ENCODE measurements at regions not wholly inside any gene's neighbourhood (a gene's known extent, or its start where the extent isn't known, plus 50 kb on each side); places are given as distances from the start of the nearest gene placed in this dataset.

GRCh38 chr3:82055792-82056191 lies 294.3 kb upstream of the GBE1 start:
- no peaks in the 10 kb centered on the region for H3K9me3 ChIP-seq (replicated peaks in 1 of 2; ENCODE audit: control insufficient read depth in 1 of 2, insufficient read depth in 1 of 2, low read length in 2 of 2)
- DNase-seq = no peak
- H3K4me1 ChIP-seq (ENCODE audit: control insufficient read depth in 1 of 2, insufficient read depth in 2 of 2, low read length in 2 of 2) = no peaks in the 10 kb centered on the region
- H3K9ac ChIP-seq (ENCODE audit: insufficient read depth, low read length, poor library complexity, severe bottlenecking) = no peak overlapping the region
- no peak overlapping the region for H2AFZ ChIP-seq (ENCODE audit: insufficient read depth, low read depth, low read length, poor library complexity, severe bottlenecking)
- no peak overlapping the region for H3K27ac Mint-ChIP-seq
- H3K27ac ChIP-seq (ENCODE audit: low read depth in 1 of 2, low read length in 2 of 2) = no peak overlapping the region
- TF ChIP-seq, protein P1, sequence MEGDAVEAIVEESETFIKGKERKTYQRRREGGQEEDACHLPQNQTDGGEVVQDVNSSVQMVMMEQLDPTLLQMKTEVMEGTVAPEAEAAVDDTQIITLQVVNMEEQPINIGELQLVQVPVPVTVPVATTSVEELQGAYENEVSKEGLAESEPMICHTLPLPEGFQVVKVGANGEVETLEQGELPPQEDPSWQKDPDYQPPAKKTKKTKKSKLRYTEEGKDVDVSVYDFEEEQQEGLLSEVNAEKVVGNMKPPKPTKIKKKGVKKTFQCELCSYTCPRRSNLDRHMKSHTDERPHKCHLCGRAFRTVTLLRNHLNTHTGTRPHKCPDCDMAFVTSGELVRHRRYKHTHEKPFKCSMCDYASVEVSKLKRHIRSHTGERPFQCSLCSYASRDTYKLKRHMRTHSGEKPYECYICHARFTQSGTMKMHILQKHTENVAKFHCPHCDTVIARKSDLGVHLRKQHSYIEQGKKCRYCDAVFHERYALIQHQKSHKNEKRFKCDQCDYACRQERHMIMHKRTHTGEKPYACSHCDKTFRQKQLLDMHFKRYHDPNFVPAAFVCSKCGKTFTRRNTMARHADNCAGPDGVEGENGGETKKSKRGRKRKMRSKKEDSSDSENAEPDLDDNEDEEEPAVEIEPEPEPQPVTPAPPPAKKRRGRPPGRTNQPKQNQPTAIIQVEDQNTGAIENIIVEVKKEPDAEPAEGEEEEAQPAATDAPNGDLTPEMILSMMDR (IDR thresholded peaks at IDR 0.05) = no peak
- no peaks in the 10 kb centered on the region for H3K36me3 Mint-ChIP-seq
- no peaks in the 10 kb centered on the region for H3K36me3 ChIP-seq (replicated peaks in 1 of 2; ENCODE audit: control insufficient read depth in 1 of 2, insufficient read depth in 2 of 2, low read length in 2 of 2)
- no peaks in the 10 kb centered on the region for H3K79me2 ChIP-seq (ENCODE audit: insufficient read depth, low read length)
- H3K9me3 Mint-ChIP-seq = peaks cover 0 to 2% (median 0%) of the 10 kb centered on the region in 7 donors
- H3K4me2 ChIP-seq (replicated peaks; ENCODE audit: extremely low read depth, low read length, poor library complexity, severe bottlenecking) = no peak overlapping the region
- H3K27me3 ChIP-seq (ENCODE audit: control insufficient read depth in 2 of 2, insufficient read depth in 2 of 2, low read length in 2 of 2) = no peaks in the 10 kb centered on the region
- intact Hi-C loops (cut with micrococcal nuclease) = no loop called here
- no peak overlapping the region for H3K4me3 ChIP-seq (replicated peaks in 1 of 3; ENCODE audit: low read depth in 2 of 3, low read length in 3 of 3)
- 77% methylated on average over 2 of the region's 3 CpGs for WGBS (ENCODE audit: insufficient coverage)
- no peak overlapping the region for H3K4me3 Mint-ChIP-seq
- H3K27me3 Mint-ChIP-seq (ENCODE audit: low read depth in 3 of 3) = no peaks in the 10 kb centered on the region
- H3K4me1 Mint-ChIP-seq = no peaks in the 10 kb centered on the region
- H4K20me1 ChIP-seq (ENCODE audit: insufficient read depth, low read length) = no peaks in the 10 kb centered on the region

- intact Hi-C loops (cut with micrococcal nuclease) = no loop called here
- Histone ChIP-seq H3K79me2 (ENCODE audit: insufficient read depth, low read length) (no peaks in the 10 kb centered on the region), H3K27me3 (ENCODE audit: control insufficient read depth in 2 of 2, insufficient read depth in 2 of 2, low read length in 2 of 2) (no peaks in the 10 kb centered on the region), H3K4me2 (replicated peaks; ENCODE audit: extremely low read depth, low read length, poor library complexity, severe bottlenecking) (no peak overlapping the region), H2AFZ (ENCODE audit: insufficient read depth, low read depth, low read length, poor library complexity, severe bottlenecking) (no peak overlapping the region), H3K9me3 (replicated peaks in 1 of 2; ENCODE audit: control insufficient read depth in 1 of 2, insufficient read depth in 1 of 2, low read length in 2 of 2) (no peaks in the 10 kb centered on the region), H3K9ac (ENCODE audit: insufficient read depth, low read length, poor library complexity, severe bottlenecking) (no peak overlapping the region), H3K27ac (ENCODE audit: low read depth in 1 of 2, low read length in 2 of 2) (no peak overlapping the region), H3K36me3 (replicated peaks in 1 of 2; ENCODE audit: control insufficient read depth in 1 of 2, insufficient read depth in 2 of 2, low read length in 2 of 2) (no peaks in the 10 kb centered on the region), H4K20me1 (ENCODE audit: insufficient read depth, low read length) (no peaks in the 10 kb centered on the region), H3K4me1 (ENCODE audit: control insufficient read depth in 1 of 2, insufficient read depth in 2 of 2, low read length in 2 of 2) (no peaks in the 10 kb centered on the region), H3K4me3 (replicated peaks in 1 of 3; ENCODE audit: low read depth in 2 of 3, low read length in 3 of 3) (no peak overlapping the region)
- Mint-ChIP-seq H3K9me3 (peaks cover 0 to 2% (median 0%) of the 10 kb centered on the region in 7 donors), H3K36me3 (no peaks in the 10 kb centered on the region), H3K4me3 (no peak overlapping the region), H3K4me1 (no peaks in the 10 kb centered on the region), H3K27me3 (ENCODE audit: low read depth in 3 of 3) (no peaks in the 10 kb centered on the region), H3K27ac (no peak overlapping the region)
- 92% methylated on average over 1 of the region's 1 CpG for WGBS (ENCODE audit: insufficient coverage)
- TF ChIP-seq, protein P1 (IDR thresholded peaks at IDR 0.05) = no peak
- no peak for DNase-seq
Measured at GRCh38 chr3:82054849-82055248, 293.4 kb upstream of the GBE1 start.

Measured in CD14-positive monocyte (primary cell).